NCI-H146 (cell line): ENCODE measurements at regions not wholly inside any gene's neighbourhood (a gene's known extent, or its start where the extent isn't known, plus 50 kb on each side); places are given as distances from the start of the nearest gene placed in this dataset.
"Not testable (repeated sequence)": the region's sequence is repeated elsewhere in the genome, so short reads cannot be mapped to it uniquely, and the experiment has no call there.

ENCODE experiments used
- DNase-seq: peaks from one replicate; lab custom pipeline; 2025; lab: John Stamatoyannopoulos, UW

GRCh38 chr7:115273855-115274254 is 352.0 kb downstream of the MDFIC start:
- not testable (repeated sequence) for DNase-seq

- DNase-seq = no peak
Observed at GRCh38 chr7:115273139-115273772, 351.4 kb downstream of the MDFIC start.

- no peak for DNase-seq
Observed at GRCh38 chr7:115271332-115272235, 349.7 kb downstream of the MDFIC start.

GRCh38 chr7:115269486-115269885 is 347.6 kb downstream of the MDFIC start:
- no peak for DNase-seq

- no peak for DNase-seq
Observed at GRCh38 chr7:115267503-115267902, 345.6 kb downstream of the MDFIC start.

GRCh38 chr7:115260381-115260780 is 338.5 kb downstream of the MDFIC start:
- no peak for DNase-seq

- no peak for DNase-seq
Observed at GRCh38 chr7:115252461-115252860, 330.6 kb downstream of the MDFIC start.

- DNase-seq = no peak
Observed at GRCh38 chr7:115249080-115249479, 327.2 kb downstream of the MDFIC start.

- DNase-seq = no peak
Observed at GRCh38 chr7:115241151-115241550, 319.3 kb downstream of the MDFIC start.

GRCh38 chr7:115240242-115240641 is 318.3 kb downstream of the MDFIC start:
- DNase-seq = no peak

GRCh38 chr7:115235075-115235474 is 313.2 kb downstream of the MDFIC start:
- DNase-seq = no peak

GRCh38 chr7:115233809-115234208 is 311.9 kb downstream of the MDFIC start:
- no peak for DNase-seq

- no peak for DNase-seq
Observed at GRCh38 chr7:115232041-115232440, 310.1 kb downstream of the MDFIC start.

GRCh38 chr7:115230882-115231571 is 309.1 kb downstream of the MDFIC start:
- DNase-seq = no peak

GRCh38 chr7:115229401-115230105 is 307.7 kb downstream of the MDFIC start:
- no peak for DNase-seq

- no peak for DNase-seq
Observed at GRCh38 chr7:115227473-115228235, 305.8 kb downstream of the MDFIC start.

- DNase-seq = no peak
Observed at GRCh38 chr7:115226410-115226809, 304.5 kb downstream of the MDFIC start.

GRCh38 chr7:115224922-115225321 is 303.0 kb downstream of the MDFIC start:
- no peak for DNase-seq

GRCh38 chr7:115223959-115224358 is 302.1 kb downstream of the MDFIC start:
- DNase-seq = no peak

- no peak for DNase-seq
Observed at GRCh38 chr7:115221456-115221855, 299.6 kb downstream of the MDFIC start.

GRCh38 chr7:115218076-115218475 is 296.2 kb downstream of the MDFIC start:
- DNase-seq = no peak
